KG1 (cell line): ENCODE measurements at regions not wholly inside any gene's neighbourhood (a gene's known extent, or its start where the extent isn't known, plus 50 kb on each side); places are given as distances from the start of the nearest gene placed in this dataset.
"Not testable (repeated sequence)": the region's sequence is repeated elsewhere in the genome, so short reads cannot be mapped to it uniquely, and the experiment has no call there.

Experiments
- DNase-seq: peaks from one replicate; lab custom pipeline; 2025; lab: John Stamatoyannopoulos, UW

DNA sequence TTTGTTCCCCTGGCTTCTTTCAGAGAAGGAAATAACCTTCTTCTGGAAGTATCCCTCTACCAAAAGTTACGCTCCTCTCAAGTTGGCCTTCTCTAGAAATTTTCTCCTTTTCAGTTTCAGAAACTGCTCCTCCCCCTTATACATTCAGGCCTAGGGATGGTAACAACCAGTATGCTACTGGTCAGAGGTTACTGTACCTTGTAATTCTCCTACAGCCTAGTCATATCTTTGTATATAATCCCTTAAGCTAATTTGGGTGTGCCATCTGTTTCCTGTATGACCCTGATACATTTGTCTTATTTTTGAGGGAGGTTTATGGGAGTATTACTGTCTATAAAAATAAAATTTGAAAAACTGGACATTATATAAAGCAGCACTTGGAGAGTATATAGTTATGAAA is 98.0 kb upstream of the NOTCH2NLA start:
- not testable (repeated sequence) for DNase-seq

DNA sequence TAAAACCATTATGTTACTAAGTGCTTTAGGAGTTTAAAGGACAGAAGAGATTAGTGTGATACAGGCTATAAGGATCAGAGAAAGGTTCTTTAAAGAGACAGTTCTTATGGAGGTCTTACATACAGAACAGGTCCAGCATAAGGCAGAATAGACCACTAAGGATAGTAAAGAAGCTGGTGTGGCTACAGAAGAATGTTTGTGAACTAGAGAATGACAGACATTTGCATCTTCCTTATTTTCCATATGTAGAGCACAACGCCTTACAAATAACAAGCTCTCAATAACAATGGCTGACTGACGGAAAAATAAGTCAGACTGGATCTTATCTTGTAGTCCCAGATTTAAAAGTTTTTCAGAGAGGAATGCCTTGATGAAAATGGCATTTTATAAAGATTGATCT is 95.6 kb upstream of the NOTCH2NLA start:
- not testable (repeated sequence) for DNase-seq

DNA sequence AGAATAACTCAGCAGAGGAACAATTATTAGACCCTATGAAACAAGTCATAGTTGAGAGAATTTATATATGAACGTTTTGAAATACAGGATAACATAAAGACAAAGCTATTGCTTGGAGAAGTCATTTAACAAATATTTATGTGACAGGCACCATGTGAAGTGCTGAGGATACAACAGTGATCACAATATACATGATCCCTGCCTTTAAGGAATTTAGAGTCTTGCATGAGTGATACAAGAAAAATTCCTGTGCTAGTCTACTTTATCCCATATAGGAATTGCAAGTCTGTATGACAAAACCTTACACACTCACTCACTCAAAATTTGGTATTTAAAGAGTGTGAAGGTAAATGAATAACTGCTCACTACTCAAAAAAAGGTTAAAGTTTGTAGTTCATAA is 94.5 kb upstream of the NOTCH2NLA start:
- not testable (repeated sequence) for DNase-seq

DNA sequence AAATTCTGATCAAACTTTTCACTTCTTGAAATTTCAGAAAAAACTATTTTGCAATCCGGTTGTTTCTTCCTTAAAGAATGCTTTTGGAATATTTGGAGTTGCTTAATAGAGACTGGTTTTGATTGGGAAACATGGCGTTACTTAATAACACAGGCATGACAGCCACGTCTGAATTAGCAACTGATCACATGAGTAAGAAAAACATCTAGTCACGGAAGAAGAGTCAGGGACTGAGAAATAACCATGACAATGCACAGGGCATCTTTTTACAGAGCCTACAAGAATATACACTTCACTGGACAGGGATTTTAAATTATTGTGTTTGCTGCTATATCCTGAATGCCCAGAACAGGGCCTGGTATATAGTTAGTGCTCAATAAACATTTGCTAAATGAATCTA is 94.1 kb upstream of the NOTCH2NLA start:
- not testable (repeated sequence) for DNase-seq

DNA sequence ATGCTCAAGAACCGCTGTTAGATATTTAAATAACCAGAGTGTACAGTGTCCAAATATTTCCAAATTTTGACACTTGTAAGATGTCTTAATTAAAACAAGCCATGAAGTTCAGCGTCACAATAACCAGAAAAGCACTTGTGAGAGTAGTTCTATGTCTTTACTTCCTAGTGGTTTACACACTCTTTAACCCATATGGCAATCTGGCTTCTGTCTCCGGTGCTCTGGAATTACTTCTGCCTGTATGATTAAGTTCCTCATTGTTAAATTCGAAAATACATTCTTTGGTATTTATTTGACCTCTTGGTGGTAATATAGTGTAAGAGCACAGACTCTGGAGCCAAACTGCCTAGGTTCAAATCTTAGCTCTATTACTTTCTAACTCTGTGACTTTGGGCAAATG is 89.9 kb upstream of the NOTCH2NLA start:
- DNase-seq = not testable (repeated sequence)

DNA sequence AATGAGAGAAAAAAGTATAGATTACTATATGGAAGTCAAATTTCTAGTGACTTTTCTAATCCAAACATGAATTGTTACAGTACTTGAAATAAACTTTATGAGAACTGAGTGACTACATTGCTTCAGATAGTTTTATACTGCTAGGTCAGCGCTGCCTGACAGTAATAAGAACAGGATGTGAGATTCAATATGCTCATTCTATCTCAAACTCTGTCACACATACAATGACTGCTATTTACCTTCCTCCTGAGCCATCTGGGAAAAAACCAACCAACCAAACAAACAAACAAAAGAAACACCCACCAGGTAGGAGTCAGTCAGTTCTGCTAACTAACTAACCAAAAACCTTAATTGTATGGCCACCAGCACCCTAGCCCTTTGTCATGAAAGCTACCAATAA is 89.0 kb upstream of the NOTCH2NLA start:
- not testable (repeated sequence) for DNase-seq

DNA sequence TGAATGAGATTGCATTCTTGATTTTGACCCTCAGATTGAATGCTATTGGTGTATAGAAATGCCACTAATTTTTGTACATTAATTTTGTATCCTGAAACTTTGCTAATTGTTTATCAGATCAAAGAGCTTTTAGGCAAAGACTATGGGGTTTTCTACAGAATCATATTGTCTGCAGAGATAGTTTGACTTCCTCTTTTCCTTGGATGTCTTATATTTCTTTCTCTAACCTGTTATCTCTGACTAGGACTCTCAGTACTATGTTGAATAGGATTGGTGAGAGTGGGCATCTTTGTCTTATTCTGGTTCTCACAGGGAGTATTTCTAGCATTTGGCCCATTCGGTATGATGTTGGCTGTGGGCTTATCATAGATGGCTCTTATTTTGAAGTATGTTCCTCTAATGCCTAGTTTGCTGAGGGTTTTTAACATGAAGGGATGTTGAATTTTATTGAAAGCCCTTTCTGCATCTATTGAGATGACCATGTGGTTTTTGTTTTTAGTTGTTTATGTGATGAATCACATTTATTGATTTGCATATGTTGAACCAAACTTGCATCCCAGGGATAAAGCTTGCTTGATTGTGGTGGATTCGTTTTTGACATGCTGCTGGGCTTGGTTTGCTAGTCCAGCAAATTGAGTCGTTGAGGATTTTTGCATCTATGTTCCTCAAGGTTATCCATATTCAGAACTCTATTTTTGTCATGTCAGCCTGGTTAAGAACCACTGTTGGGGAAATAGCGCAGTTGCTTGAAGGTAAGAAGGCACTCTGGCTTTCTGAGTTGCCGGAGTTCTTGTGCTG is 85.8 kb upstream of the NOTCH2NLA start:
- DNase-seq = not testable (repeated sequence)

DNA sequence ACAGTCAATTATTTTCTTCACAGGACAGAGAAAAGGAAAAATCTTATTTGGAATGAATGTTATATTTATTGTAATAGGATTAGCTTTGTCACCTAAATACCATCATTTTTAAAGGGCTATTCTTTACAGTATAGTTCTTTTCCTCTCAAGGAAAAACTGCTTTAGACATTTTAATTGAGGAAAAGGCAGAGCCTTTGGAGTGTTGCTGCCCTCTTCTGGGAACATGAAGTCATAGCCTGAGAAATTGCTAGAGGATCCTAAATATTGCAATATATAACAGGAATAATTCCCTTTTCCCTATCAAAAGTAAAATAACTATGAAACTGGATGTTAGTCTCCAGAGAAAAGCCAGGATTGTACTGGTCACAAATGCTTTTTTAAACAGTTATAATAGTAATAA is 81.8 kb upstream of the NOTCH2NLA start:
- not testable (repeated sequence) for DNase-seq

DNA sequence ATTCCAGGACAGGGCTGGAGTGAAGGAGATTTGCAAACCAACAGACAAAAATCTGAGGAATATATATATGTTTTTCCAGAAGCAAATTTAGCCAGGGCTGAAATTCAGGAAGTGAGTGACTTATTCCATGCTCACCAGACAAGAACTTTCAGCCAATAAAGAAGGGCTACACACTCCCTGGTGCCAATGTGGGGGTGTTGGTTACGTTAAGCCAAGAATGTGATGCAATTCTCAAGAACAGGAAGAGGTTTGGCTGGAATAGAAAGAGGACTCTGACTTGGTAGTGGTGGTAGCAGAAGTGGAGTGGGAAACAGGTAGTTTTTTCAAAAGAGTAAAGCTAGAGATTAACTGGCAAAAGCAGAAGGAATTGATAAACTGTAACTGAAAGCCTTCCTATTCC is 80.6 kb upstream of the NOTCH2NLA start:
- DNase-seq = not testable (repeated sequence)

DNA sequence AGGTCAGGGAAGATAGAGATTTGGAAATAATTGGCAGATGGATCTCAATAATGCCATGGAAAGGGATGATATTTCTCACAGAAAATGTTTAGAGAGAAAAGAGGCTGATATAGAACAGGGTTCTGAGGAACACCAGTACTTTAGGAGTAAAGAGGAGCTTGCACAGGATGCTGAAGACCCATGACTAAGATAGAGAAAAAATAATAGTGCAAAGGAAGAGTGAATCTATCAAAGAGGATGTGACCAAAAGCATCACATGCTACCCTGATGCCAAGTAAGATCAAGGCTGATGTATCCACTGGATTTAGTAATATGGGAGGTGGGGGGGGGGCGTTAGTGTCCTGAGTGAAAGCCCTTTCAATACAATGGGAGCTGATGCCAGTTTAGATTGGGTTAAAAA is 80.1 kb upstream of the NOTCH2NLA start:
- not testable (repeated sequence) for DNase-seq

DNA sequence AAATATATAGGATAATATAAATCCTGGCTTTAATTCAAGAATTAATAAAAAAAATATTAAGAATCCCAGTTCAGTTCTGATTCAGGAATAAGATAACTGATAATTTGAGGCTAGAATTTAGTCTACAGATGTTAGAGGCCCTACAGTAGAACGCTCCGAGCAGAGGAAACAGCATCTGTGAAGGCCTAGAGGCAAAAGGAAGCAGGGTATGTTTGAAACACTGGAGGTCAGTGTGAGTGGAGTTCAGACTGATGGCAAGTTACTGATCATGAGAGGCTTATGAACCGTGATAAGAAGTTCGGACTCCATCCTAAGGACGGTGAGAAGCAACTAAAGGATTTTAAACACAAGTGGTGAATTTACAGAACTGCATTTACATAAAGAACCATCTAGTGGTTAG is 79.3 kb upstream of the NOTCH2NLA start:
- not testable (repeated sequence) for DNase-seq

DNA sequence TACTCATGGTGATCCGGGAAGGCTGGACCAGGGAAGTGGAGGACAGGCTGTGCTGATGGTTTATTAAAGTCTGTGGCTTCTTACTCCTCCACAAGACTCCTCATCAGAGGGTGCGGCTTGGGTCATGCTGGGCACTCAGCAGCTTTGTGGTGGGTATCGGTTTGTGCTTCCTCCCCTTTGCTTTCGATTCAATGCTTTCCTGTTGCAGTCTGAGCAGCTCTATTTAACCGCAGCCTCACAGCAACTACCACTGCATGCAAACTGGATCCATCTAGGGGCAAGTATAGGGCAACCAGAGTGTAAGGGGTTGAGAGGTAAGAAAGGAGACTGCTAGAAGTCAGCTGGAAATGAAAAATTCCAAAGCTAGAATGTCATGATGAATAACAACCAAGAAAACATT is 78.8 kb upstream of the NOTCH2NLA start:
- DNase-seq = not testable (repeated sequence)

DNA sequence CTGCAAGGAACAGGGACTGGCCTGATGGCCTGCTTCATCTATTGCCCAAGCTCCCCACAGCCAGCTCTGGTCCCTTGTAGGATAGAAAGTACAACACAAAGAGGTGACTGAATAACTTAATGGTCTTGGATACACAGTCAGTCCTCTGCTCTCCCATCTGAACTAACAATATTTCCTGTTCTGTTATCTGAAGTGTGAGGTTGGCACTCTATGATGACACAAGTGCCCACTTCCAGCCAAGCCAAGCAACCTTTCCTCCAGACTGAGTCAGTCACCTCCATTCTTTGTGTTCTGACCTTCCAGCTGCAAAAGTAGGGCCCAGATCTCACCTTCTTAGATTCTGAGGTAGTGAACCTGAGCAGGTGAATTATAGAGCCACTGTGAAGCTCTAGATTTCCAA is 77.8 kb upstream of the NOTCH2NLA start:
- DNase-seq = not testable (repeated sequence)

DNA sequence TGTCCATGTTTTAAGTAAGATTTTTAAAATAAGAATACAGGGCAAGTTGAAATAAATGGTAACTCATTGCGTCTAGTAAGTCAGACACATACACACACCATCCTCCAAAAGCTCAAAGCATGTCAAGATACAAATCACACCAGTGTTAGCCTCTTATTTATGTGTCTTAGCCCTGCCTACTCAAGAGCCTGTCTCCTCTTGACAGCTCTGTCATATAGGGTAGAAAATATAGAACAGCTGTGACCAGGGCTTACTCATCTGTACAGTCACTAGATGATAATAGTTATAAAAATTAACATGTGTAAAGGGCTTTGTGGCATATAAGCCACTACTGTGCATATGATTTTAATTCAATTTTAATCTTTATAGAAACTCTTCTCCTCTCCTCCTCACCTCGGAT is 76.6 kb upstream of the NOTCH2NLA start:
- not testable (repeated sequence) for DNase-seq

DNA sequence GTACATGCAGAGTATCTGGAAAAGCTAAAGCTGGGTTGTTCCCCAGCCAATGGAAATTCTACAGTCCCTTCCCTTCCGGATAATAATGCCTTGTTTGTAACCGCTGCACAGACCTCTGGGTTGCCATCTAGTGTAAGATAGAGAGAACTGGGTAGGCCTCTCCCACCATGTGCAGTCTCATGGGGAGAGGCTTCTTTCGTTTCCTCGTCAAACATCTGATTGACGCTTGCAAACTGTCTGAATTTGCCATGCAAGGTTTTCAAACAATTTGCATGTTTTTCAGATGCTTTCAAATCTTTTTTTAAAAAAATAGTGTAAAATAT is 69.7 kb upstream of the NOTCH2NLA start:
- DNase-seq = not testable (repeated sequence)

DNA sequence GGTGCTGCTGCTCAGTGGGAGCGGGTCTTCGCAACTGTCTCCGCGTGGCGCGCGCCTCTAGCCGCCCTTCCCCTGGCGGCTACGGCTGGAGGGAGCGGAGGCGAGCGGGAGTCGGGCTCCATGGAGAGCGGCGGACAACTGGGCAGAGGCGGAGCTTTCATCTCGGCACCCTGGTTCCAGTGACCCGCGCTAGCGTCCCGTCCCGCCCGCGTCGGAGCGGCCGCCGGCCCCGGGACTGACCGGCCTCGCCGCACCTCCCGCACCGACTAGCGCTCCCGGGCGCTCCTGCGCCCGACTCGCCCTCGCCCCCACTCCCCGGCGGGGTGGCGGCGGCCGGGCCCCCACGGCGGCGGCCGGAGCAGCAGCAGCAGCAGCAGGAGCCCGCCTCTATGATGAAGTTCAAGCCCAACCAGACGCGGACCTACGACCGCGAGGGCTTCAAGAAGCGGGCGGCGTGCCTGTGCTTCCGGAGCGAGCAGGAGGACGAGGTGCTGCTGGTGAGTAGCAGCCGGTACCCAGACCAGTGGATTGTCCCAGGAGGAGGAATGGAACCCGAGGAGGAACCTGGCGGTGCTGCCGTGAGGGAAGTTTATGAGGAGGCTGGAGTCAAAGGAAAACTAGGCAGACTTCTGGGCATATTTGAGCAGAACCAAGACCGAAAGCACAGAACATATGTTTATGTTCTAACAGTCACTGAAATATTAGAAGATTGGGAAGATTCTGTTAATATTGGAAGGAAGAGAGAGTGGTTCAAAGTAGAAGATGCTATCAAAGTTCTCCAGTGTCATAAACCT is 69.2 kb upstream of the NOTCH2NLA start:
- DNase-seq = not testable (repeated sequence)

DNA sequence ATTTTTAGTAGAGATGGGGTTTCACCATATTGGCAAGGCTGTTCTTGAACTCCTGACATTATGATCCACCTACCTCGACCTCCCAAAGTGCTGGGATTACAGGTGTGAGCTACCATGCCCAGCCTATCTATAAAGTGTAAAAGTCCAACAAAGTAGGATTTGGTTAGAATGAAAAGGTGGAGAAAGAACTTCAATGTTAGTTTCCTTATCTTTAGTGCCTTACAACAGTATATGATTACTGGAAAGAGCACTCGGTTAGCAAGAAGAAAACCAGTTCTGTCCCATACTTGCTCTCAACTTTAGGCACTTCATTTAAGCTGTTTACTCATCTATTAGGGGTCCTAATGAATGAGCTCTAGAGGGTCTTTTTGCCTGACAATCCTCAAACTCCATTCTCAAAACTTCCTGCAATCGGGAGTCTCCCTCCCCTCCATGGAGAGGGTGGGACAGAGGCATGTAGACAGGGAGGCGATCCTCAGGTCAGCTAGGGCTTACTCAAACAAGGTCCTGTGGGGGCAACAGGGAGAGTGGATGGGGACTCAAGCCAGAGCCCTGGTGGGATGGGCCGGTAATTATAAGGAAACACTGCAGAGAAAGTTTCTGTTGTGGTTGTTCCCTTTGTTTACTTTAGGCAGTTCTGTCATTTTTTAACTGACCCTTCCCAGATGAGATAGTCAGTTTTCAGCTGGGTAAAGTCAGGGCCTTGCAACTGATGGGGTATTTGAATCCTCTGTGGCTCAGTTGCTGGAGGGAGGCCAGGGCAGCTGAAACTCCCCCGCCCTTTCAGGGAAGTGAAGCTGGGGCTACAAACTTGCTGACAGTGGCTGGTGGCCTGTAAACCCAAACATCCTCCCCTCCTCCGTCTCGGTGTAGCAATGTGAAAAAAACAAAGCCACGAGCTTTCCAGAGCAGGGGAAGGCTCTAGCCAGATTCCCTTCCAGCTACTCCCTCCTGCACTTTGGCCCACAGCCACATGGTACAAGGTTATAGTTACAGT is 64.4 kb upstream of the NOTCH2NLA start:
- not testable (repeated sequence) for DNase-seq

DNA sequence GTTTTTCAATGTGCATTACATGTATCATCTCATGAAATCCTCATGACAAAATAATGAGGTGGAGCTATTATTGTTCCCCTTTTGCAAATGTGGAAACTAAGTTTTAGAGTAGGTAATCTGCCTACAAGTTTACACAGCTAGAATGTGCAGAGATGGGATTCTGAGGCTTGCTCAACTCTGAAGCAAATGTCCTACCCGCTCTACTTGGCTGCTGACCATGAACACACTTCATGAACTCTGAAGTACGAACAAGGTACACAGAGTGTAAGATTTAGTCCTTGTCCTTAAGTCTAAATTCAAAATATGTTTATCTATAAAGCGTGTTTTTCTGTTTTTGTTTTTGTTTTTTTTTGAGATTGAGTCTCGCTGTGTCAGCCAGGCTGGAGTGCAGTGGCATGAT is 63.6 kb upstream of the NOTCH2NLA start:
- DNase-seq = not testable (repeated sequence)

DNA sequence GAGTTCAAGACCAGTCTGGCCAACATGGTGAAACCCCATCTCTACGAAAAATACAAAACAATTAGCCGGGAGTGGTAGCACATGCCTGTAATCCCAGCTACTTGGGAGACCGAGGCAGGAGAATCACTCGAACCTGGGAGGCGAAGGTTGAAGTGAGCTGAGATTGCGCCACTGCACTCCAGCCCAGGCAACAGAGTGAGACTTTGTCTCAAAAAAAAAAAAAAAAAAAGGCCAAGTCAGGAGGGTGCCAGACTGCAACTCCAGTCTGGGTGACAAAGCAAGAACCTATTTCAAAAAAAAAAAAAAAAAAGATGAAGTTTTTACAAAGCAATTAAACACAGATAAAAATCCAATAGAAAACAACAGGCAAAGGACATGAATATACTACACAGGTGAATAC is 59.1 kb upstream of the NOTCH2NLA start:
- DNase-seq = not testable (repeated sequence)

DNA sequence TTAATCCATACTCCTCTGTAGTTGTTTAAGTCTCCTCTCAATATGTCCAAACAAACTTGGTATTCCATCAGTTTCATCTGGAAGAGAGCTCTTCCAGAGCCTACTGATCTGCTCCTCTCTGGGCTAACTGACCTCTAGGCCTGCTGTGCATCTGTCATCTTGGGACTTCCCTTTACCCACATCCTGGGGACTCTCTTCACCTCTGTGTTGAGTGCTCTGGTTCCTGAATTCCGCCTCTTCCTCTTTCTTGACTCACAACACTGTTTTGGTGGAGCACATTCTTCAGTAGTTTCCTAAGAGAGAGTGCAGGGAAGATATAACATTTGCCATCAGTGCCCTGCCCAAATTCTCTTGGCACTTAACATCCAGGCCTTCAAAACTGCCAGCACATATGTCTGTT is 55.9 kb upstream of the NOTCH2NLA start:
- DNase-seq = not testable (repeated sequence)

DNA sequence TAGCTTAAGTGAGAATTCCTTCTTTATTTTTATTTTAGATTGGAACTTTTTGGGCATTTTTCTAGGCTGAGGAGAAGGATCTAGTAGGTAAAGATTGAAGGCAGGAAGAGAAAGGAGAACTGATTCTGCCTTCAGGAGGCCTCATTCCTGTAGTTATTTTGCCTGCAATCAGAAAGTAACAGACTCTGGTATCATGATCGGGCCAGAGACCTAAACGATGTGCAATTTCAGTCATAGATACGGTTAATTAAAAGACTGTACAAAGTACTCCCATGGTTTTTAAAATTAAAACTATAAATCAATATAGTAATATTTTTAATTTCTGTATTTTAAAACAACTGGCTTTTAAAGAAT is 54.7 kb upstream of the NOTCH2NLA start:
- DNase-seq = not testable (repeated sequence)
